Transverse colon (tissue), 4 donors: ENCODE measurements at regions not wholly inside any gene's neighbourhood (a gene's known extent, or its start where the extent isn't known, plus 50 kb on each side); places are given as distances from the start of the nearest gene placed in this dataset.

Experiments
- EP300 ChIP-seq: sonication (generic); formaldehyde crosslinking; IDR thresholded peaks from one replicate; pipeline ENCODE4 v1.6.1; 2017; ENCODE audit warnings: antibody characterized with exemption, low read depth
- POLR2A ChIP-seq: fragments of 450-650 bp; IDR thresholded peaks from one replicate; pipeline ENCODE4 v1.6.1; 2016; ENCODE audit warnings: antibody characterized with exemption, mild to moderate bottlenecking, moderate library complexity
- POLR2AphosphoS5 ChIP-seq, 3 donors: sonication (generic); formaldehyde crosslinking; IDR thresholded peaks; one replicate each; pipeline ENCODE4 v1.6.1; 2016; ENCODE audit warnings: antibody characterized with exemption in 3 of 3
- TF ChIP-seq, protein P1 (sequence below), 5 experiments: fragments of 200-600 bp in 3 of 5; fragments of 450-650 bp in 2 of 5; sonication (generic) in 3 of 5; IDR thresholded peaks; 1 replicate in 2 of 5; 2 replicates in 3 of 5; pipeline ENCODE4 v1.5.1; 2016 to 2017; ENCODE audit warnings: antibody characterized with exemption in 5 of 5, inconsistent platforms in 3 of 5, mild to moderate bottlenecking in 2 of 5, moderate library complexity in 1 of 5

DNA sequence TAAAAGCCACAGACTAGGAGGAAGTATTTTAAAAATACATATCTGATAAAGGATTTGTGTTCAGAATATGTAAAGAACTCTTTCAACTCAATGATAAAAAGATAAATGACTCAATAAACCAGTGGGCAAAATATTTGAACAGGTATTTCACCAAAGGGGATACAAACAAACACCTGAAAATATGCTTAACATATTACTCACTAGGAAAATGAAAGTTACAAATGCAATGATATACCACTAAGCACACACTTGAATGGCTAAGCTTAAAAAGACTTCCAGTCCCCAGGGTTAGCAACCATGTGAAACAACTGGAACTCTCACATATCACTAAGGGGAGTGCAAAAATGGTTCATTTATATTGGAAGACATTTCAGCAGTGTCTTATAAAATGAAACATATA lies 131.6 kb downstream of the SLIT2 start:
- TF ChIP-seq POLR2AphosphoS5 (IDR thresholded peaks at IDR 0.05) (no peak), POLR2A (no peak), EP300 (no peak)
- TF ChIP-seq, protein P1, sequence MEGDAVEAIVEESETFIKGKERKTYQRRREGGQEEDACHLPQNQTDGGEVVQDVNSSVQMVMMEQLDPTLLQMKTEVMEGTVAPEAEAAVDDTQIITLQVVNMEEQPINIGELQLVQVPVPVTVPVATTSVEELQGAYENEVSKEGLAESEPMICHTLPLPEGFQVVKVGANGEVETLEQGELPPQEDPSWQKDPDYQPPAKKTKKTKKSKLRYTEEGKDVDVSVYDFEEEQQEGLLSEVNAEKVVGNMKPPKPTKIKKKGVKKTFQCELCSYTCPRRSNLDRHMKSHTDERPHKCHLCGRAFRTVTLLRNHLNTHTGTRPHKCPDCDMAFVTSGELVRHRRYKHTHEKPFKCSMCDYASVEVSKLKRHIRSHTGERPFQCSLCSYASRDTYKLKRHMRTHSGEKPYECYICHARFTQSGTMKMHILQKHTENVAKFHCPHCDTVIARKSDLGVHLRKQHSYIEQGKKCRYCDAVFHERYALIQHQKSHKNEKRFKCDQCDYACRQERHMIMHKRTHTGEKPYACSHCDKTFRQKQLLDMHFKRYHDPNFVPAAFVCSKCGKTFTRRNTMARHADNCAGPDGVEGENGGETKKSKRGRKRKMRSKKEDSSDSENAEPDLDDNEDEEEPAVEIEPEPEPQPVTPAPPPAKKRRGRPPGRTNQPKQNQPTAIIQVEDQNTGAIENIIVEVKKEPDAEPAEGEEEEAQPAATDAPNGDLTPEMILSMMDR (IDR thresholded peaks at IDR 0.05) = no peak
